ENCODE measurements at regions not wholly inside any gene's neighbourhood (a gene's known extent, or its start where the extent isn't known, plus 50 kb on each side); places are given as distances from the start of the nearest gene placed in this dataset.

DNA sequence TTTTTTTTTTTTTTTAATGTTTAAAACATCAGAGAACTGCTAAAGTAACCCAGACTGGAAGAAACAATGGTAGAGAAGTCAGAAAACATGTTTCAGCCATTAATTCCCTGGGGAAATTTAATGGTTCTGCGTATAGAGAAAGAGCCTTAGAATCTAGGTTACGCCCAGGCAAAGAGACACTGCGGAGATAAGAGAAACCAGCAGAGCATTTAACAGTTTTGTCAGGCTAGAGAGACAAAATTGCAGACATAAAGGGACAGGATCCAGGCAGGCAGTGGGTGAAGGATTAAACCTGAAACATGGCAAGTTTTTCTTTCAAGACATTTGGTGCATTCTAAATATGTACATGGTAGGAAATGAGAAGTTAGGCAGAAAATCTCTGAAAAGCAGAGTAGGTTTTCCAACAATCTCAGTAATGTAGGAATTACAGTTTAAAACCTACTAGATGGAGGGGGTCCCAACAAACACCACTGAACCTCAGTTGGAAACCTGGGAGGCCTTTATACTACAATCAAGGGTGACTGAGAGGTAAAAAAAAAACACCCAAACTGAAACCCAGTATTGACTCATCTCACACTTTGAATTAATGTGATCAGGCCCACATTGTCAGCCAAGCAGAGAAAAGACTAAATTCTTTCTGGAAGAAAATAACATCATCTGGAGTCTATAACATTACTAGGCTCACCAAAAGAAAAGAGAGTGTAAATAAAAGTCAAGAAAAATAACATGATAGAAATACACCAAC, 254.2 kb upstream of the NWD2 start:
- DNase-seq, result no peak

DNA sequence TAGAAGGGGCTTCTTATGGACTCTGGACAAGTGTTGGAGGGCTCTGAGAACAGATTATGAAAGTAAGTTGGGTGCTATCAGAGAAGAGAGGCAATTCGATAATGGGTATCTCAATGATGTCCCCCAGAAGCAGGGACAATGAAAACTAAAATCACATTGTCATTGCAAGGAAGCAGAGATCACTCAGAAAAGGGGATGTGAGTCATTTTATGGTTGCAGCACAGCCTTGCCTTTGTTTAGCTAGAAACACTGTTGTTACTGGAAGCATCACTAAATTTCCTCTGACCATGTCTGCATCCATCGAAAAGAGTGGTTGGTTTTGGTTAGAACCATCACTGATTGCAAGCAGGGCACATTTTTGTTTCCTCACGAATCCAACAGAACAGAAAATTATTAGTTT, 246.8 kb upstream of the NWD2 start:
- no peak for DNase-seq

DNA sequence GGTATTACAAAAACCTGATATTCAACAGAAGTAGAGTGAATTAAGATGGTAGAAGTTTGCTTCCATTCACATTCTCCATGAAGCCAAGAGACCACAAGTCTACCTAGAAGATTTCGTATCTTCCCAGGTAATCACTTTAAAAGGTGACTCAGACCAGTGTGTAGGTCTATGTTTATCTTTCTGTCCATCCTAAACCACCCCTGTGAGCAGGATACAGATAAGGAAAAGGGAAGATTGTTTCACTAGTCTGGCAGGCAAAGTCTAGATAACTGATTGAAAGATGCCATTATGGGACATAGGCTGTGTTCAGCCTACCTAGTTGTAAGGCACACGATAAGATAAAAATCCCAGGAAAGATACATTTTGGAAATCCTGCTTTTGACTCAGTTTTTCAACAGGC, 244.3 kb upstream of the NWD2 start:
- DNase-seq, result no peak

DNA sequence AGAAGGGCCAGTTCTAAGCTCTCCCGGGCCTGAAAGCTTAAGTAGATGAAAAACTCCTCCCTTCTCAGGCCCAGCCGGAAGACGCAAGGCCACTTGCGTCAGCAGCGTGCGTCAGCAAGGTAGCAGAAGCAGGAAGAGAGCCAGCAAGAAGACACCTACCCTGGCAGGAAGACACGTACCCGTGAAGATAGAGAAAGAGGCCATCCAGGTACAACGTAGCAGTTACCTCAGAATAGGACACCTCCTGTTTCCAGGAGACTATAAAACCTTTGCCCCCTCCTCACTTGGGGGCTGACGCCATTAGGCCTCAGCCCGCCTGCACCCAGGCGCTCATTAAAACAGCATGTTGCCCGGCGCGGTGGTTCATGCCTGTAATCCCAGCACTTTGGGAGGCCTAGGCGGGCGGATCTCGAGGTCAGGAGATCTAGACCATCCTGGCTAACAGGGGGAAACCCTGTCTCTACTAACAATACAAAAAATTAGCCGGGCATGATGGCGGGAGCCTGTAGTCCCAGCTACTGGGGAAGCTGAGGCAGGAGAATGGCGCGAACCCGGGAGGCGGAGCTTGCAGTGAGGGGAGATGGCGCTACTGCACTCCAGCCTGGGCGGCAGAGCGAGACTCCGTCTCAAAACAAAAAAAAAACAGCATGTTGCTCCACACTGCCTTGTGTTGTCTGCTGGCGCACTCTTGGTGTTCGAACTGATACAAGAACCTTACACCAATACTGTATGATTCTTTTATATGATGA, 242.7 kb upstream of the NWD2 start:
- no peak for DNase-seq

DNA sequence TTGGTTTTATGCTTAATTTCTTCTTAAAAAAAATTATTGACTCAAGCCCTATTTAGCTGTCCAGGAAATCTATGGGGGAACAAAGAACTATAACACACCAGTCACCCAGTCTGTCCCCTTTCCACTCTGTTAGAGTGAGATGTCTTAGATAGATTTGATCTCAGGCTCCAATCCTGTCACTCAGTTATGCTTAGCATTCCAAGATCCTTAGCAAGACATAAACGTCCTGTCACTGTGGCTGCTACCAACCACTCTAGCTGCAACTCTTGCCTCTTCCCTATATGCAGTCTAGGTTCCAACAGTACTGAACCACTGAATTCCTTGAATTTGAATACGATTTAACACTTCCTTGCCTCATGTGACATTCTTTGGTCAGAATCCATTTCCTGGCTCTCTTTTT, 241.9 kb upstream of the NWD2 start:
- no peak for DNase-seq

DNA sequence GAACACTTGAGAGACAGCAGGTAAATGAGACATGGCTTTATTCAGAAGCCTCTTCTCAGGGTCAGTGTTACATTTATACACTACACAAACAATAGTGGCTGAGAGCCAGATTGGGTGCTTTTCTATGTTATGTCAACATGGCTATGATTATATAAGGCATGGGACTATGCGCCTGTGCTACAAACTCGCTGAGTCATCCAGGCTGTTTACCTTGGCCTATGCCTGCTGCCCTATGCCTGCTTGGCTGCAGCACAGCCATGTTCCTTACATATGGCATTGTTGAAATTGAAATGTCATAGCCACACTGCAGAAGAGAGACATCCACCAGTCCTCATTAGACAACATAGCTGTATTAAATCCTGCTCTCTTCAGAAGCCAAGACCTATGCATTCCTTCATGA, 236.3 kb upstream of the NWD2 start:
- DNase-seq, result peak; percentile 32

DNA sequence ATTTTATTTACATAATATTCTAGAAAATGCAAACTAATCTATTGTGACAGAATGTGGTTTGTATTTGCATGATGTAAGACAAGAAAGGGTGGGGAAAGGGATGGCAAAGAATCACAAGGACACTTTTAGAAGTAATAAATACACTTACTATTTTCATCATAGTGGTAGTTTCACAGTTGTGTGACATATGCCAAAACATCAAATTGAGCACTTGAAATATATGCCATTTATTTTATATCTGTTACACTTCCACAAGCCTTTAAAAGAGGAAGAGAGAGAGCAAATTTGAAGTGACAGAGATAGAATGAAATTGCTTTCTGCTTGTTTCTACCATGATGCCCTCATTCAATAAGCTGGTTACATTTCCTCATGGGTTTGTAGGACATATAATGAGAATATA, 230.0 kb upstream of the NWD2 start:
- no peak for DNase-seq

DNA sequence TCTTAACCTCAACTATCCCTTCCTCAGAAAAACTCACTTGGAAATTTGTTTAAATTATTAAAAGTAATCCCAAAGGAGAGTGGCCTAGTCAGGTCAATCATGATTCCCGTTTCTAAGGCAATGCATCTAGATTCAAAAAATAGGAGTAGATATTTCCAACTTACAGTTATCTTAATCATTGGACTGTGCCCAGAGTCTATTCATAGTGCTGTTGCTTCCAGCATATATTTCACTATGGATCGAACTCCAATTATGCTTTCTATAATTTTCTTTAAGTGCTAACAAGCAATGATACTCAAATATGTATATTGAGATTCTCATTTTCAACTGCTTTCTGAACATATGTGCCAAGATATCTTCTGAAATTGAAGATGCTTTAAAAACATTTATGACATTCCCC, 229.2 kb upstream of the NWD2 start:
- DNase-seq, result no peak

DNA sequence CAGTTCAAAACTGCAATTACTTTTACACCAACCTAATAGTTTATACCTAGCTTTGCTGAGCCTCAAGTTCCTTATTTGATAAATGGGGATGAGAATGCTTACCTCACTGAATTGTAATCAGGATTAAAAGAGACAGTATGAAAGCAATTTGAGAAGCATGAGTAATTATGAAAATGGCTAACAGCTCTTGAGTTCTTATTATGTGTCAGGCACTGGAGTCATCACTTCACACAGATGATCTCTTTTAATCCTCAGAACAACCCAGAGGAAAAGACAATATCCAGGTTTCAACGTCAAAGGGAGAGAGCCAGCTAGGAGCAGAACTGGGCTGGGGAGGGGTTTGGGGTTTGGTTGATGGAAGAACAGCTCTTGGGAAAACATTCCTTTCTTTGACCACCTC, 221.0 kb upstream of the NWD2 start:
- no peak for DNase-seq

DNA sequence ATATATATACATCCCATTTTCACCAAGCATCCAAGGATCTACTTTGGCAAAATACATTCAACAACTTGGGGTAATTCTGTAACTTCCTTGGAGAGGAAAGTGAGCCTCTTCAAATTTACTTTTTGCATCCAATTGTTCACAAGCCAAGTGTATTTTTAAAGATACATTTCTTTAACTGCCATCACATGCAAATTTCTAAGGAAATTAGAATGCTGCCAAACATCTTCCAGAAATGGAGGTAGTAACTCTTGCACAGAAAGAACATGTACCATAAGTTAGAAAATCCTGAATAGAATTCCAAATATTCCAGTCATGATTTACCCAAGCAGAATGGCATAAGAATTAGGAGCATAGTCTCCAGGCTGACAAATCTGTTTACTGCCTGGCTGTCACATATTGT, 220.5 kb upstream of the NWD2 start:
- DNase-seq, result no peak

DNA sequence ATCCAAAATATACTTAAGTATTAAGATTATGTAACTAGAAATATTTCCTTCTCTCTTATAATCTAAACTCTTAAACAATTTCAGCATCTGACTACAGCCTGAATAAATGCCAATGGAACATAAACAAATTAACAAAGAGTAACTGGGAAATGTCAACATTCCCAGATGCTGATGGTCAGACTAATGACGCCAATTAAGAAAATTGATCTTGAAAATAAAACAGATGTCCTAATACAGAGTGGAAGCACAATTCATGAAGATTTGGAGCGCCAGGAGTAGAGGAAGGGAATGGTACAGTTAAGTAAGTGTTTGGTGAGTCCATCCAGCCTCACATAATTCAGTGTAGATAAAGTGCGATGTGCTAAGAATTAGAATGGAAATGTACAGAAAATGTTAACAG, 203.7 kb upstream of the NWD2 start:
- DNase-seq, result no peak

DNA sequence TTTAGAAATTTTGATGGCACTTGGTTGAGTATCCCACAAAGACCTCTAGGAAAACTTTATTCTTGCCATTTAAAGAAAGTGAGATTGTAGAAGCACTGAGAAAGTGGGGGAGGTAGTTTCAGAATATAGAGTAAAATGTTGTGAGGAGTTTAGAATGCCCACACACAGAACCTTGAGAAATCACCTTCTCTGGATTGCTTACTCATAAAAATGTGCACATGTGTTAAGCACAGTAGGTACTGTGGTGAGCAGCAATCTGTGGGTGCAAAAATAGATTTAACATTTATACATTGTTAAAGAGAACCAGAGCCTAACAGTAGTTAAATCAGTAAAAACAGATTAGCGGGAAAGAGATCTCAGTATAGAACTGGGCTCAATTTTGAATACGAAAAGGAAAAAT, 201.2 kb upstream of the NWD2 start:
- no peak for DNase-seq

DNA sequence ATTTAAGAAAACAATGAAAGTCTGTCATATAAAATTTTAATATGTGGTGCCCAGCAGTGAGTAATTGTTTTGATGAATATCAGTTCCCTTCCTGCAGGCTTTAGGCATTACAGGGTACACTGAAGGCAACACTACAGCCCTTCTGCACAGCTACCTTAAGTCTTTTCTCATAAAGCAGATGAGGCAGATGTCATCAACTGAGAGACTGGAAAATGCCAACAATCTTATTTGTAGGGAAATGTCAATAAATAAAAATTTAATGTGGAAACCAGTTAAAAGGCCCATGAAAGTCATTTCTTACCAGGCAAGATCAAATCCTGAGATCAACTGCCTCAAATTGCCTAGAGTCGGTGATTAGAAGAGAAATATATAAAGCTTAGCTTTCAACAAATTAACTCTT, 193.4 kb upstream of the NWD2 start:
- DNase-seq, result no peak

DNA sequence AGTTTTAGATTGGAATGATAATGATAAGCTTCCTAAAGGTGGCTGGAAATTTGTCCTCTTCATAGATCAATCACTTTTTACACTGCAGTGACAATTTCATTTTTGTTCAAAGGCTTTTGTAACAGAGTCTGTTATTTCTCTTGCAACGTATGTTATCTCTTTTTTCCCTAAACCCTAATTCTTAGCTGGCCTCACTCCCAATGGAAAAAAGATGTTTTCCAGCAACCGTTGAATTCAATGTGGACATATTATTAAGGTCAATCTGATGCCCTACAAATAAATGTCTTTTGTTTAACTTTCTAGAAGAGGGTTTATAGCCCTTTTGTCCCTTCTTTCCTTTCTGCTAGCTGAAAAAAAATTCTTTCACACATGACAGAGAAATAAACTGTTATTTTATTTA, 192.7 kb upstream of the NWD2 start:
- no peak for DNase-seq

DNA sequence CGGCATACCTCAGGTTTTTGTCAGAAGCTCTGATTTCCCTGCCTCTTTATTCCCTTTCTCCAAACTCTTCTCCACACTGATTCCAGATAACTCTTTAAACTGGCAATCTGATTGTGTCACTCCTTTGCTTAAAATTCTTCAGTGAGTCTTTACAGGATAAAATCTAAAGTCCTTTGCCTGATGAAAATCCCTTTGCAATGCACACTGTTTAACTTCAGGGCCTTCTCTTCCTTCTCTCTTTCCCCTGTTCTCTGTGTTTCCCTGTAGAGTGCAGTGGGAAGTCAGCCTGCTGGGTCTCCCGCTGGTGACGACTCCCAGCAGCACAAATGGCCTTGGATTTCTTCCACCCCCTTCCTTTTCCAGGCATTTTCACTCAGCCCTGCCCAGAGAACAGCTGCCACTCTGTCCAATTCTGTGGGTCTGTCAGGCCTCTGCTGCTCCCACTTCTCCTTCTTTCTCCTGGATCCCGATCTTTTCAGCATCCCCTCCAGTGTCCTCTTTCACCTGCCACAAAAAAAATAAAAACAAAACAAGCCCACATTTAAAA, 189.9 kb upstream of the NWD2 start:
- DNase-seq, result no peak

DNA sequence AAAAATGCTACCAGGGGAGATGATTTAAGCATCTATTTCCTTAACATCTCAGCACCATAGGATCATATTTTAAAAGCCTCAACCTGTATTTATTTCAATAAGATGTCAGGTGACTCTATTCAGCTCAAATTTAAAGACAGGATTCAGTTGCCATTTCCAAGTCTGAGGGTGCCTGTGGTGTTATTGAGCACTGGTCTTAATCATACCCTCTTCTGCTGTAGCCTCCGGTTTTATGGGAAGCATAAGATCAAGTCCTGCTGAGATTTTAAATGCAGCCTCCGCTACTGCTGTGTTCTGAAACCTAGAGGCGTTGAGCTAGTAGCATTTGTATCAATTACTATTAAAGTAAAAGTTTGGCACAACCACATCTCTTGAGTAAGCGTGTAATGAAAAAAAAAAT, 185.7 kb upstream of the NWD2 start:
- DNase-seq, result no peak

DNA sequence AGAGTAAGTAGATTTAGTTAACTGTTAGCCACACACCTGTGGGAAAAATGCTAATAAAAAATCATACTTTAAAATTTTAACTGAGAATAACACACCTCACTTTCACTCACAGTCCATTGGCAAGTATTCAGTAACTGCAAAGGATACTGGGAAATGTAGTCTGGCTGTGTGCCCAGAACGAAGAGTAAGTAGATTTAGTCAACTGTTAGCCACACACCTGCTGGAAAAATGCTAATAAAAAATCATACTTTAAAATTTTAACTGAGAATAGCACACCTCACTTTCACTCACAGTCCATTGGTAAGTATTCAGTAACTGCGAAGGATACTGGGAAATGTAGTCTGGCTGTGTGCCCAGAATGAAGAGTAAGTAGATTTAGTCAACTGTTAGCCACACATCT, 178.4 kb upstream of the NWD2 start:
- no peak for DNase-seq

DNA sequence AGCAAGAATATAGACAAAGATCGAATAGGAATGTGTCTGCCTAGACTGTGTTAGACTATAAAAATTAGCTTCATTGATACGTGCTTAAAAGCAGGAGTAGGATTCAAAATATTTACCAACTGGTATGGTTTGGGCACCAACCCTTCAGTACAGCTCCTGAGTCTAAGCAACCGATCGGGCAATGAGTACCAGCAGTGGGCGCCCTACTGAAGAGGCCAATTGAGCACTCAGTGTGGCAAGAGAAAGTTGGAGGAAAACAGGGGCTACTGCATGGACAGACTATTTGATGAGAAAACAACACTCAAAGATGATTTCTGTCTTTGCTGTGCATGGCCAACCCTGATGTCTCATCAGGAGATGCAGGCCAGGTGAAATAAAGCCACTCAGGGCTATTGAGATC, 176.0 kb upstream of the NWD2 start:
- no peak for DNase-seq

DNA sequence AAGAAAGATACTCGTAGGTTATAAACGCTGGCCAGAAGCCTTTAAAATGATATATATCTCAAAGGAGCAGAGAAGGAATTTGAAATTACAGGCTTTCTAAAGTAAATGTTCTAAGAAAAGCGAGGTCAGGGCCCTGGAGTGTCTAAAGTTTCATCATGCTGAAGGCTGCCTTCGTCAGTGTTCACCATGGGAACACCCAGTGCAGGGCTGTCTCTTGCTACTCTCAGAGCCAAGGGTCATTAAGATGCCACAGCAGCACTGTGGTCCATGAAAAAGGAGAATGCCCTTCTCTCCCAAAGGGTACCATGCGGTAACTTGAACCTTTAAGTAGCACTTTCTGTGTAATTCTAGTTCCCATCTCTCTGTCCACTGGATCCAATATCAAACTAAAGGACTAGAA, 174.5 kb upstream of the NWD2 start:
- no peak for DNase-seq

DNA sequence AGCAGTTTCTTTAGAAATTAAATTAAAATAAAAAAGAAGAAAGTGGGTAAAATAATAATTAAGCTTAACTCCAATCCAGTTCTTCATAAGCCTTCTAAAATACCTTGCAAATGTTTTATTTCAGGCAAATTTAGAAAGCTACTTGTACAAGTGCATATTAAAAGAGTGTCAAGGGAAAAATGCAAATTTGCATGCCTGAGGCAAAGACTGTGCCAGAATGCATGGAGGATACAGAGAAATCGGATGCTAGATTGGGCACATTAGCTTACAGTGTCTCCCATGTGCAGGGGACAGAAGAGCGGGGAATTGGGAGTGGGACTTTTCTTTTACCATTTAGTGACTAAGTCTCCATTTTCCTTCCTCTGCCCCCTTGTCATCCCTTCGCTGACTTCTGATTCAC, 173.0 kb upstream of the NWD2 start:
- no peak for DNase-seq

DNA sequence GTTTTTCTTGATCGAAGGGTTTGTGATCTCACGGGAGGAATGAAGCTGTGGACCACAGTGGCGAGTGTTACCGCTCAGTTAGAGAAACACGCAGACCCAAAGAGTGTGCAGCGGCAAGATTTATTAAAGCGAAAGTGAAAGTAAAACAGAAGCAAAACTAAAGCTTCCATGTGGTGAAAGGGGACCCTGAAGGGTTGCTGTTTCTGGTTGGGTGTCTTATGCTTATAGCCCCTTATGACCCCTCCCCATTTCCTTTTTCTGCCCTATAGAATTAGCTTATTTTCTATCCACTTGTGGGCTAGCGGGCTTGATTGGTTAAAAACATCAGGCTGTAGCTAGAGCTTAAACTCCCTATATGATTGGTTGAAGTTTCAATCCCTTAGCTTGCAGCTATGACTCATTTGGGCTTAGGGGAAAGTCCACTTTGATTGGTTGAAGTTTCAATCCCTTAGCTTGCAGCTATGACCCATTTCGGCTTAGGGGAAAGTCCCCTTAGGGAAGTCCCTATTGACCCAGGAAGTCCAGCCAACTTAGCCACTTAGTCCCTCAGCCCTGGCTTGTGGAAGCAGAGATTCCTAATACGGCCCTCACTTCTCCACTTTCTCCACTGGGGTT, 171.2 kb upstream of the NWD2 start:
- DNase-seq, result no peak

DNA sequence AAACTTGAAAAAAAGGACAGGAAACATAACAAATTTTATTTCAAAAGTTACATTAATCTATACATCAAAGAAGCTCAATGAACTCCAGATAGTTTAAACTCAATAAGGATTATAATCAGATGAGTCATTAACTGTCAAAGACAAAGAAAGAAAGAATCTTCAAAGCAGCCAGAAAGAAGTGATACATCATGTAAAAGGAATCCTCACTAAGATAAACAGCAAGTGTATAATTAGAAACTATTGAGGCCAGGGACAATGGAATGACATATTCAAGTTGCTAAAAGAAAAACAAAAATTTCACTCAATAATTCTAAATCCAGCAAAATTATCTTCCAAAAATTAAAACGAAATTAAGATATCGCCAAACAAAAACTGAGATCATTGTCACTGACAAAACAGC, 161.6 kb upstream of the NWD2 start:
- DNase-seq, result peak; percentile 1

DNA sequence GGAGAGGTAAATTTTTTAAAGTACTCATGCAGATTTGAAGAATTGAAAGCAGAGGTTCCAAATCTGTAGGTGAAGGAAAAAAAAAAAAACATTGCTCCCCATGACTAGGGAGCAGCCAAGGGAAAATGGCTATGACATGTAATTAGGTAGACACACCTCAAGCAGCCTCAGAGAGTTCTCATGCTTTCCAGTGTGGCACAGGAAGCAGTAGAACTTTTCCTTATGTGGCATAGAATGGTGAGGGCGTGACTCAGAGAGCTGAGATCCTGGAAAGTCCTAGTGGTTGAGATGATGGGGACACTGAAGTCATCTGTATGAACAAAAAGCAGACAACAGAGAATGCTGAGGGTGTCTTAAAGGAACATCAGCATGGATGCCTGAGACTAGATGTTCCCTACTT, 148.6 kb upstream of the NWD2 start:
- DNase-seq, result no peak

DNA sequence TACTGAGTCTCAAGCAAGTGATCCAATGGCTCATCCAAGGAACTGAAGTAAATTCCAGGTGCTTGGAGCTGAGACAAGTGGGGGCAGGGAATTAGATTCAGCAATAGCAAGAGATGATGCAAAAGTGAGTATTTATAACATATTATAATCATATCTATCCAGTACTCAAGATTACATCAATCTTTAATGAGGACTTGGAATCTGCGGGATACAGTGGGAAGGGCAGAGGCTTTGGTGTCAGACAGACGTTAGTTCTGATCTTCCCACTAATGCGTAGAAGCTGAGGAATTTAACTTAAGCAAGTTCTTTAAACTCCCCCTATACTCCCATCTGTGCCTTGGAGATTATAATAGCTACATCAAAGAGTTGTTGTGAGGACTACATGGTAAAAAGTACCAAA, 143.4 kb upstream of the NWD2 start:
- no peak for DNase-seq

Measured in fibroblast of skin of back (primary cell).